ENCODE measurements at regions not wholly inside any gene's neighbourhood (a gene's known extent, or its start where the extent isn't known, plus 50 kb on each side); places are given as distances from the start of the nearest gene placed in this dataset.

DNA sequence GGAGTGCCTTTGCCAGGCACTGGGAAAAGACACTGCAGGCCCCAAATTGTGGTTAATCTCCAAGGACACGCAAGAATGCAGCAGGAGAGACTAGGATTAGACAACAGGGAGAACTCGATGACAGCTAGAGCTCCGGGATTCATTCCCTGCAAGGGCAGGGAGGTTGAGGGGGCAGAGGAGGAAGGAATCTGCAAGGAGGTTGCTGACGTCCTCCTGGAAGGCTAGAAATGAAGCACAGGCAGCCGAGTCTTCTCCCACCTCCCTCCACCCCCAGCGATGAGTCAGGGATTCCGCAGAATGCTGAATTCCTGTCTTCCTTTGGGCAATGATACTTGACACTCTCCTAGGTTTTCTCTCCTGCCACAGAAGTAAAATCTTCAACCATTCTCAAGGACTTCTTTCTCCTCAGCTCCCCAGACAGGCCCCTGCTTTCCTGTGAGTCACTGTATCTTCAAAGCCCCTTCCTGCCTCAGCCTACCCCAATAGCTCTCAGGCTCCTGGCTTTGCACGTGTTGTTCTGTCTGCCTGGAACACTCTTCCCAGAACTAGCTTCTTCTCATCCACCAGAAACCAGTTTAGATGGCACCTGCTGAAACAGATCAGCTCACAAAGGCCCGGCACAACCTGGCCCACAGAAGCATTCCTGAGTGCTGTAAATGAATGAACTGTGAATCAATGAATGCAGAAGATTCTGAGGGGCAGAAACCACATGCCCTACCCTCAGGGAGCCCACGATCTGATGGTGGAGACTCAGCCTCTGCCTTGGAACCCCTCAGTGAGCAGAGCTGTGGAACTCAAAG is 85.6 kb downstream of the MRPL14 start (continued):
- TF ChIP-seq, protein P1, sequence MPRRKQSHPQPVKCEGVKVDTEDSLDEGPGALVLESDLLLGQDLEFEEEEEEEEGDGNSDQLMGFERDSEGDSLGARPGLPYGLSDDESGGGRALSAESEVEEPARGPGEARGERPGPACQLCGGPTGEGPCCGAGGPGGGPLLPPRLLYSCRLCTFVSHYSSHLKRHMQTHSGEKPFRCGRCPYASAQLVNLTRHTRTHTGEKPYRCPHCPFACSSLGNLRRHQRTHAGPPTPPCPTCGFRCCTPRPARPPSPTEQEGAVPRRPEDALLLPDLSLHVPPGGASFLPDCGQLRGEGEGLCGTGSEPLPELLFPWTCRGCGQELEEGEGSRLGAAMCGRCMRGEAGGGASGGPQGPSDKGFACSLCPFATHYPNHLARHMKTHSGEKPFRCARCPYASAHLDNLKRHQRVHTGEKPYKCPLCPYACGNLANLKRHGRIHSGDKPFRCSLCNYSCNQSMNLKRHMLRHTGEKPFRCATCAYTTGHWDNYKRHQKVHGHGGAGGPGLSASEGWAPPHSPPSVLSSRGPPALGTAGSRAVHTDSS (CRISPR knock-in tag; conservative IDR thresholded peaks at IDR 0.05): no peak
- no peak for TF ChIP-seq MIXL1 (CRISPR knock-in tag; IDR thresholded peaks at IDR 0.05)
- no peak for TF ChIP-seq PCBP2 (optimal IDR thresholded peaks at IDR 0.05; ENCODE audit: low read depth, low read length, poor library complexity, severe bottlenecking)
- TF ChIP-seq, protein P2, sequence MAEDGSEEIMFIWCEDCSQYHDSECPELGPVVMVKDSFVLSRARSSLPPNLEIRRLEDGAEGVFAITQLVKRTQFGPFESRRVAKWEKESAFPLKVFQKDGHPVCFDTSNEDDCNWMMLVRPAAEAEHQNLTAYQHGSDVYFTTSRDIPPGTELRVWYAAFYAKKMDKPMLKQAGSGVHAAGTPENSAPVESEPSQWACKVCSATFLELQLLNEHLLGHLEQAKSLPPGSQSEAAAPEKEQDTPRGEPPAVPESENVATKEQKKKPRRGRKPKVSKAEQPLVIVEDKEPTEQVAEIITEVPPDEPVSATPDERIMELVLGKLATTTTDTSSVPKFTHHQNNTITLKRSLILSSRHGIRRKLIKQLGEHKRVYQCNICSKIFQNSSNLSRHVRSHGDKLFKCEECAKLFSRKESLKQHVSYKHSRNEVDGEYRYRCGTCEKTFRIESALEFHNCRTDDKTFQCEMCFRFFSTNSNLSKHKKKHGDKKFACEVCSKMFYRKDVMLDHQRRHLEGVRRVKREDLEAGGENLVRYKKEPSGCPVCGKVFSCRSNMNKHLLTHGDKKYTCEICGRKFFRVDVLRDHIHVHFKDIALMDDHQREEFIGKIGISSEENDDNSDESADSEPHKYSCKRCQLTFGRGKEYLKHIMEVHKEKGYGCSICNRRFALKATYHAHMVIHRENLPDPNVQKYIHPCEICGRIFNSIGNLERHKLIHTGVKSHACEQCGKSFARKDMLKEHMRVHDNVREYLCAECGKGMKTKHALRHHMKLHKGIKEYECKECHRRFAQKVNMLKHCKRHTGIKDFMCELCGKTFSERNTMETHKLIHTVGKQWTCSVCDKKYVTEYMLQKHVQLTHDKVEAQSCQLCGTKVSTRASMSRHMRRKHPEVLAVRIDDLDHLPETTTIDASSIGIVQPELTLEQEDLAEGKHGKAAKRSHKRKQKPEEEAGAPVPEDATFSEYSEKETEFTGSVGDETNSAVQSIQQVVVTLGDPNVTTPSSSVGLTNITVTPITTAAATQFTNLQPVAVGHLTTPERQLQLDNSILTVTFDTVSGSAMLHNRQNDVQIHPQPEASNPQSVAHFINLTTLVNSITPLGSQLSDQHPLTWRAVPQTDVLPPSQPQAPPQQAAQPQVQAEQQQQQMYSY (CRISPR knock-in tag; IDR thresholded peaks at IDR 0.05): no peak
- TF ChIP-seq ZSCAN31 (CRISPR knock-in tag; IDR thresholded peaks at IDR 0.05; ENCODE audit: low read depth): no peak
- no peak for TF ChIP-seq ZNF781 (CRISPR knock-in tag; IDR thresholded peaks at IDR 0.05; ENCODE audit: borderline replicate concordance, not compliant biosample characterization)
- TF ChIP-seq MAFF (IDR thresholded peaks at IDR 0.05; ENCODE audit: low read depth, low read length): peak; percentile 4; the same call in 1 of the 2 replicates
- TF ChIP-seq SP4 (CRISPR knock-in tag; IDR thresholded peaks at IDR 0.05): no peak
- TF ChIP-seq, protein P3, sequence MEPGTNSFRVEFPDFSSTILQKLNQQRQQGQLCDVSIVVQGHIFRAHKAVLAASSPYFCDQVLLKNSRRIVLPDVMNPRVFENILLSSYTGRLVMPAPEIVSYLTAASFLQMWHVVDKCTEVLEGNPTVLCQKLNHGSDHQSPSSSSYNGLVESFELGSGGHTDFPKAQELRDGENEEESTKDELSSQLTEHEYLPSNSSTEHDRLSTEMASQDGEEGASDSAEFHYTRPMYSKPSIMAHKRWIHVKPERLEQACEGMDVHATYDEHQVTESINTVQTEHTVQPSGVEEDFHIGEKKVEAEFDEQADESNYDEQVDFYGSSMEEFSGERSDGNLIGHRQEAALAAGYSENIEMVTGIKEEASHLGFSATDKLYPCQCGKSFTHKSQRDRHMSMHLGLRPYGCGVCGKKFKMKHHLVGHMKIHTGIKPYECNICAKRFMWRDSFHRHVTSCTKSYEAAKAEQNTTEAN (CRISPR knock-in tag; conservative IDR thresholded peaks at IDR 0.05): no peak
- no peak for TF ChIP-seq KDM4B (CRISPR knock-in tag; IDR thresholded peaks at IDR 0.05)
- TF ChIP-seq, protein P4, sequence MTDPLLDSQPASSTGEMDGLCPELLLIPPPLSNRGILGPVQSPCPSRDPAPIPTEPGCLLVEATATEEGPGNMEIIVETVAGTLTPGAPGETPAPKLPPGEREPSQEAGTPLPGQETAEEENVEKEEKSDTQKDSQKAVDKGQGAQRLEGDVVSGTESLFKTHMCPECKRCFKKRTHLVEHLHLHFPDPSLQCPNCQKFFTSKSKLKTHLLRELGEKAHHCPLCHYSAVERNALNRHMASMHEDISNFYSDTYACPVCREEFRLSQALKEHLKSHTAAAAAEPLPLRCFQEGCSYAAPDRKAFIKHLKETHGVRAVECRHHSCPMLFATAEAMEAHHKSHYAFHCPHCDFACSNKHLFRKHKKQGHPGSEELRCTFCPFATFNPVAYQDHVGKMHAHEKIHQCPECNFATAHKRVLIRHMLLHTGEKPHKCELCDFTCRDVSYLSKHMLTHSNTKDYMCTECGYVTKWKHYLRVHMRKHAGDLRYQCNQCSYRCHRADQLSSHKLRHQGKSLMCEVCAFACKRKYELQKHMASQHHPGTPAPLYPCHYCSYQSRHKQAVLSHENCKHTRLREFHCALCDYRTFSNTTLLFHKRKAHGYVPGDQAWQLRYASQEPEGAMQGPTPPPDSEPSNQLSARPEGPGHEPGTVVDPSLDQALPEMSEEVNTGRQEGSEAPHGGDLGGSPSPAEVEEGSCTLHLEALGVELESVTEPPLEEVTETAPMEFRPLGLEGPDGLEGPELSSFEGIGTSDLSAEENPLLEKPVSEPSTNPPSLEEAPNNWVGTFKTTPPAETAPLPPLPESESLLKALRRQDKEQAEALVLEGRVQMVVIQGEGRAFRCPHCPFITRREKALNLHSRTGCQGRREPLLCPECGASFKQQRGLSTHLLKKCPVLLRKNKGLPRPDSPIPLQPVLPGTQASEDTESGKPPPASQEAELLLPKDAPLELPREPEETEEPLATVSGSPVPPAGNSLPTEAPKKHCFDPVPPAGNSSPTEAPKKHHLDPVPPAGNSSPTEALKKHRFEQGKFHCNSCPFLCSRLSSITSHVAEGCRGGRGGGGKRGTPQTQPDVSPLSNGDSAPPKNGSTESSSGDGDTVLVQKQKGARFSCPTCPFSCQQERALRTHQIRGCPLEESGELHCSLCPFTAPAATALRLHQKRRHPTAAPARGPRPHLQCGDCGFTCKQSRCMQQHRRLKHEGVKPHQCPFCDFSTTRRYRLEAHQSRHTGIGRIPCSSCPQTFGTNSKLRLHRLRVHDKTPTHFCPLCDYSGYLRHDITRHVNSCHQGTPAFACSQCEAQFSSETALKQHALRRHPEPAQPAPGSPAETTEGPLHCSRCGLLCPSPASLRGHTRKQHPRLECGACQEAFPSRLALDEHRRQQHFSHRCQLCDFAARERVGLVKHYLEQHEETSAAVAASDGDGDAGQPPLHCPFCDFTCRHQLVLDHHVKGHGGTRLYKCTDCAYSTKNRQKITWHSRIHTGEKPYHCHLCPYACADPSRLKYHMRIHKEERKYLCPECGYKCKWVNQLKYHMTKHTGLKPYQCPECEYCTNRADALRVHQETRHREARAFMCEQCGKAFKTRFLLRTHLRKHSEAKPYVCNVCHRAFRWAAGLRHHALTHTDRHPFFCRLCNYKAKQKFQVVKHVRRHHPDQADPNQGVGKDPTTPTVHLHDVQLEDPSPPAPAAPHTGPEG (CRISPR knock-in tag; IDR thresholded peaks at IDR 0.05): no peak
- no peak for TF ChIP-seq ZNF75D (CRISPR knock-in tag; IDR thresholded peaks at IDR 0.05; ENCODE audit: borderline replicate concordance)
- no peak for TF ChIP-seq NCOA2 (CRISPR knock-in tag; IDR thresholded peaks at IDR 0.05)
- TF ChIP-seq, protein P5, sequence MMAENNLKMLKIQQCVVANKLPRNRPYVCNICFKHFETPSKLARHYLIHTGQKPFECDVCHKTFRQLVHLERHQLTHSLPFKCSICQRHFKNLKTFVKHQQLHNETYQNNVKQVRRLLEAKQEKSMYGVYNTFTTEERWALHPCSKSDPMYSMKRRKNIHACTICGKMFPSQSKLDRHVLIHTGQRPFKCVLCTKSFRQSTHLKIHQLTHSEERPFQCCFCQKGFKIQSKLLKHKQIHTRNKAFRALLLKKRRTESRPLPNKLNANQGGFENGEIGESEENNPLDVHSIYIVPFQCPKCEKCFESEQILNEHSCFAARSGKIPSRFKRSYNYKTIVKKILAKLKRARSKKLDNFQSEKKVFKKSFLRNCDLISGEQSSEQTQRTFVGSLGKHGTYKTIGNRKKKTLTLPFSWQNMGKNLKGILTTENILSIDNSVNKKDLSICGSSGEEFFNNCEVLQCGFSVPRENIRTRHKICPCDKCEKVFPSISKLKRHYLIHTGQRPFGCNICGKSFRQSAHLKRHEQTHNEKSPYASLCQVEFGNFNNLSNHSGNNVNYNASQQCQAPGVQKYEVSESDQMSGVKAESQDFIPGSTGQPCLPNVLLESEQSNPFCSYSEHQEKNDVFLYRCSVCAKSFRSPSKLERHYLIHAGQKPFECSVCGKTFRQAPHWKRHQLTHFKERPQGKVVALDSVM (CRISPR knock-in tag; IDR thresholded peaks at IDR 0.05): no peak
